SK-N-SH (cell line): ENCODE measurements at regions not wholly inside any gene's neighbourhood (a gene's known extent, or its start where the extent isn't known, plus 50 kb on each side); places are given as distances from the start of the nearest gene placed in this dataset.
A peak's percentile ranks its signal among the peaks of the same experiment; 100 is the strongest.

Experiments
- CTCF ChIA-PET: fragments of 300-600, 350-600 bp; formaldehyde crosslinking; extraction: SDS; loops from one replicate; lab custom pipeline; 2021; lab: Yijun Ruan, JAX
- POLR2A ChIA-PET: fragments of 350-600 bp; sonication (Branson Sonifier 250); formaldehyde crosslinking; extraction: SDS; loops from one replicate; lab custom pipeline; 2020; ENCODE audit warnings: antibody characterized with exemption, inconsistent platforms; lab: Yijun Ruan, JAX
- DNase-seq: peaks from one replicate; pipeline ENCODE4 v3.0.0; 2012
- H2AFZ ChIP-seq: fragments of 200-600 bp; sonication (generic); 2 replicates; pipeline ENCODE4 v1.8.1; 2016; ENCODE audit warnings: antibody characterized with exemption, mild to moderate bottlenecking, low read depth
- H3F3A ChIP-seq: fragments of 200-600 bp; sonication (generic); replicated peaks from 2 replicates; pipeline ENCODE3; 2016; ENCODE audit warnings: antibody characterized with exemption, mild to moderate bottlenecking; ENCODE audit not compliant: insufficient read depth
- H3K27ac ChIP-seq, 2 experiments: fragments of 200-500 bp in 1 of 2; fragments of 200-600 bp in 1 of 2; sonication (Bioruptor generic) in 1 of 2; sonication (generic), shearing (Covaris generic) in 1 of 2; 2 replicates each; pipeline versions ENCODE4 v1.5.1 to v1.6.1; 2014 to 2016; ENCODE audit warnings: low read depth in 2 of 2, inconsistent platforms in 1 of 2, low read length in 1 of 2, mild to moderate bottlenecking in 1 of 2, mixed read lengths in 1 of 2
- H3K27me3 ChIP-seq: fragments of 200-600 bp; sonication (generic), shearing (Covaris generic); 2 replicates; pipeline ENCODE4 v1.6.1; 2016; ENCODE audit warnings: mixed run types; ENCODE audit not compliant: insufficient read depth
- H3K36me3 ChIP-seq, 2 experiments: fragments of 200-500 bp in 1 of 2; fragments of 200-600 bp in 1 of 2; sonication (Bioruptor generic) in 1 of 2; sonication (generic) in 1 of 2; replicated peaks in 1 of 2; 2 replicates each; pipeline versions ENCODE3 to v1.5.1; 2014 to 2016; ENCODE audit warnings: low read length in 1 of 2, mild to moderate bottlenecking in 1 of 2; ENCODE audit not compliant: insufficient read depth in 2 of 2, control insufficient read depth in 1 of 2
- H3K4me1 ChIP-seq, 2 experiments: fragments of 200-500 bp in 1 of 2; fragments of 200-600 bp in 1 of 2; sonication (Bioruptor generic) in 1 of 2; sonication (generic), shearing (Covaris generic) in 1 of 2; 2 replicates each; pipeline versions ENCODE4 v1.5.1 to v1.6.1; 2014 to 2016; ENCODE audit warnings: low read depth in 1 of 2, low read length in 1 of 2, mixed run types in 1 of 2; ENCODE audit not compliant: insufficient read depth in 2 of 2, control insufficient read depth in 1 of 2
- H3K4me2 ChIP-seq: fragments of 200-600 bp; sonication (generic), shearing (Covaris generic); 2 replicates; pipeline ENCODE4 v1.6.1; 2017; ENCODE audit warnings: mixed run types
- H3K4me3 ChIP-seq, 2 experiments: fragments of 200-500 bp in 1 of 2; fragments of 200-600 bp in 1 of 2; sonication (Bioruptor generic) in 1 of 2; sonication (generic), shearing (Covaris generic) in 1 of 2; 2 replicates each; pipeline versions ENCODE4 v1.5.1 to v1.8.1; 2014 to 2016; ENCODE audit warnings: low read depth in 2 of 2, inconsistent platforms in 1 of 2, low read length in 1 of 2, mild to moderate bottlenecking in 1 of 2, mixed read lengths in 1 of 2, moderate library complexity in 1 of 2
- H3K79me2 ChIP-seq: fragments of 200-600 bp; sonication (generic); 2 replicates; pipeline ENCODE4 v1.8.1; 2017; ENCODE audit warnings: mild to moderate bottlenecking; ENCODE audit not compliant: insufficient read depth
- H3K9ac ChIP-seq: fragments of 200-600 bp; sonication (generic); 2 replicates; pipeline ENCODE4 v1.6.1; 2017; ENCODE audit warnings: mixed run types
- H3K9me2 ChIP-seq: fragments of 200-600 bp; sonication (generic); 2 replicates; pipeline ENCODE4 v1.6.1; 2017; ENCODE audit warnings: mixed run types
- H3K9me3 ChIP-seq: fragments of 200-600 bp; sonication (generic); 2 replicates; pipeline ENCODE4 v1.6.1; 2017; ENCODE audit warnings: mixed run types, mild to moderate bottlenecking, moderate library complexity
- H4K20me1 ChIP-seq: fragments of 200-600 bp; sonication (generic); 2 replicates; pipeline ENCODE4 v1.6.1; 2017; ENCODE audit warnings: mild to moderate bottlenecking, mixed run types; ENCODE audit not compliant: insufficient read depth
- CHD2 ChIP-seq: fragments of 150-350 bp; IDR thresholded peaks from 2 replicates; pipeline ENCODE4 v1.6.1; 2018; ENCODE audit warnings: low read length; ENCODE audit not compliant: partially characterized antibody
- ELF1 ChIP-seq: IDR thresholded peaks from 2 replicates; pipeline ENCODE4 v1.4.0; 2012
- EP300 ChIP-seq, 2 experiments: IDR thresholded peaks; 2 replicates each; pipeline versions ENCODE4 v1.4.0 to v1.6.1; 2012; ENCODE audit warnings: borderline replicate concordance in 1 of 2, low read depth in 1 of 2, low read length in 1 of 2
- GABPA ChIP-seq: IDR thresholded peaks from 2 replicates; pipeline ENCODE4 v1.4.0; 2012; ENCODE audit warnings: low read depth, mild to moderate bottlenecking
- GATA2 ChIP-seq: sonication (generic); formaldehyde crosslinking; IDR thresholded peaks from 2 replicates; pipeline ENCODE4 v1.5.0; 2020; ENCODE audit warnings: mild to moderate bottlenecking, missing genetic modification reagents
- PBX3 ChIP-seq: IDR thresholded peaks from 2 replicates; pipeline ENCODE4; 2012
- POLR2AphosphoS5 ChIP-seq: IDR thresholded peaks from 2 replicates; pipeline ENCODE4 v1.6.1; 2012; ENCODE audit warnings: low read depth, low read length
- RFX5 ChIP-seq: IDR thresholded peaks from 2 replicates; pipeline ENCODE4 v1.6.1; 2012; ENCODE audit warnings: mild to moderate bottlenecking, improper control_type of control experiment, low read length
- TCF12 ChIP-seq: IDR thresholded peaks from 2 replicates; pipeline ENCODE4 v1.4.0; 2012
- USF2 ChIP-seq: fragments of 150-350 bp; IDR thresholded peaks from 2 replicates; pipeline ENCODE4 v1.6.1; 2017; ENCODE audit warnings: antibody characterized with exemption, low read length, low read depth, borderline replicate concordance
- YY1 ChIP-seq: IDR thresholded peaks from 2 replicates; pipeline ENCODE4 v1.4.0; 2012; ENCODE audit warnings: low read depth, mild to moderate bottlenecking
- ZBTB33 ChIP-seq: IDR thresholded peaks from 2 replicates; pipeline ENCODE4 v1.4.0; 2012; ENCODE audit warnings: low read depth, borderline replicate concordance
- whole genome bisulfite sequencing: methylation state at CpG from one replicate; pipeline ENCODE4 v1.1.6; 2017; ENCODE audit warnings: low lambda C conversion rate; 5-methylcytosine and 5-hydroxymethylcytosine counted together
- TF ChIP-seq, protein P1 (sequence below): IDR thresholded peaks from 2 replicates; pipeline ENCODE4 v1.4.0; 2012; ENCODE audit warnings: low read depth

- POLR2A ChIA-PET, result no interaction called here
- no peaks in the 10 kb centered on the region for H3K27me3 ChIP-seq
- no peak for DNase-seq
Observed at GRCh38 chr11:36929401-36929800, 331.4 kb upstream of the RAG2 start.

DNA sequence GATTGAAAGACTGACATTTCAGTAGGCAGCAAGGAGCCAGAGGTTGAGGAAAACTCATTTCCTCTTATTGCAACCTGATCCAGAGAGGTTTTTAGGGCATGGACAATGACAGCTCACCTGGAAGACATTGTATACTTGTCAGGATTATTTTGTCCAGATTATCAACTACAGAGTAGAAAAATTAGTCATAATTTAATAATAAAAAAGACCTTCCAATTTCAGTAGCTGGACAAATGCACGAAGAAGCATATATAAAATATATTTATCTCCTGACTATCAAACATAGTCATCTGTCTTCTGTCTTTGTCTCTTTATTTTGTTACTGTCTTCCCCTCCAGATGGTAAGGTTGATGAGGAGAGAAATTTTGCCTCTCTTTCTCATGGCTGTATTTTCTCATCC is 330.6 kb upstream of the RAG2 start:
- whole genome bisulfite sequencing, result 3% methylated on average over 1 of the region's 1 CpG
- Histone ChIP-seq H3K36me3 (no peaks in the 10 kb centered on the region), H3K4me3 (no peak overlapping the region), H3F3A (no peaks in the 10 kb centered on the region), H3K9me3 (no peaks in the 10 kb centered on the region), H3K9ac (no peak overlapping the region), H3K27me3 (no peaks in the 10 kb centered on the region), H3K4me2 (no peak overlapping the region), H3K27ac (no peak overlapping the region; a peak in 1 of 4 replicates), H3K79me2 (no peaks in the 10 kb centered on the region), H3K9me2 (no peaks in the 10 kb centered on the region), H2AFZ (no peak overlapping the region), H4K20me1 (no peaks in the 10 kb centered on the region), H3K4me1 (peaks cover 0 to 2% of the 10 kb centered on the region in 2 experiments; a peak in 2 of 4 replicates)
- ChIA-PET POLR2A (no interaction called here), CTCF (interaction anchor here (1.0 to 2.2 kb wide), 3 partner anchors 10 to 17 kb away, joined by 3 to 8 read pairs (median 3); no protein-coding TSS in a partner anchor)
- TF ChIP-seq YY1, result no peak
- no peak for TF ChIP-seq USF2
- TF ChIP-seq GATA2 (CRISPR knock-in tag), result 0 out of 2 replicates have a peak, but pooled peaks have one; percentile 24
- TF ChIP-seq, protein P1, sequence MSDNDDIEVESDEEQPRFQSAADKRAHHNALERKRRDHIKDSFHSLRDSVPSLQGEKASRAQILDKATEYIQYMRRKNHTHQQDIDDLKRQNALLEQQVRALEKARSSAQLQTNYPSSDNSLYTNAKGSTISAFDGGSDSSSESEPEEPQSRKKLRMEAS, result no peak
- no peak for TF ChIP-seq TCF12
- TF ChIP-seq POLR2AphosphoS5, result no peak
- TF ChIP-seq EP300 (IDR thresholded peaks at IDR 0.05; ENCODE audit: borderline replicate concordance in 1 of 2, low read depth in 1 of 2, low read length in 1 of 2), result peak in 1 of 2 experiments; percentile 40; a peak in 2 of 4 replicates
- no peak for TF ChIP-seq ZBTB33
- no peak for TF ChIP-seq PBX3
- DNase-seq, result no peak

More at GRCh38 chr11:36929401-36929800, 331.4 kb upstream of the RAG2 start:
- H2AFZ ChIP-seq, result no peak overlapping the region
- H3K4me3 ChIP-seq, result no peak overlapping the region
- H3K9me2 ChIP-seq, result no peaks in the 10 kb centered on the region
- H3F3A ChIP-seq, result no peaks in the 10 kb centered on the region
- no peak overlapping the region for H3K4me2 ChIP-seq
- CTCF ChIA-PET, result interaction anchor here (2.2 kb wide), 1 partner anchor 16 kb away, joined by 8 read pairs; no protein-coding TSS in a partner anchor
- TF ChIP-seq ELF1 (no peak), RFX5 (no peak), GABPA (no peak), CHD2 (no peak)
- H4K20me1 ChIP-seq, result no peaks in the 10 kb centered on the region
- H3K9me3 ChIP-seq, result no peaks in the 10 kb centered on the region
- H3K79me2 ChIP-seq, result no peaks in the 10 kb centered on the region
- no peak overlapping the region for H3K9ac ChIP-seq
- no peak overlapping the region; a peak in 1 of 4 replicates for H3K27ac ChIP-seq
- WGBS, result 26% methylated on average over 1 of the region's 1 CpG
- H3K36me3 ChIP-seq, result no peaks in the 10 kb centered on the region
- peaks cover 0 to 2% of the 10 kb centered on the region in 2 experiments; a peak in 2 of 4 replicates for H3K4me1 ChIP-seq
